ENCODE measurements at regions not wholly inside any gene's neighbourhood (a gene's known extent, or its start where the extent isn't known, plus 50 kb on each side); places are given as distances from the start of the nearest gene placed in this dataset.

DNA sequence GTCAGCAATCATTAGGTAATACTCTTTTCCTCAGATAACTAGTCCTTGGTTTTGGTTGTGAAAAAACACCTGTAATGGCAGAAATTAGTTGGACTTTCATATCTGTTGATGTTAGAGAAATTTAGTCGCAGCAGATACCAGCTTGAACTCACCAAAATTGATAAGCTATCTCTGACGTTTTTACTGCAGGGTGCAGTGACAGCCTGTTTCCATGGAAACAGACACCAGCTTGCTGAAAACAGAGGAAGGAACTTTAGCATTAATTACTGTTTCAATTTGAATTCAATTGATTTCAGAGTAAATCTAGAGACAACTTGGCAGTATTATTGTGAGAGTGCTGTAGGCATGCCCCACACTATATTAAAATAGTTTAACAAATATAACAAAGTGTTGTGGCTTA is 246.5 kb downstream of the PPP1R2C start:
- Histone ChIP-seq H2BK5ac (ENCODE audit: low read length) (no peak overlapping the region), H3K4me2 (ENCODE audit: insufficient read depth, low read length, poor library complexity, severe bottlenecking) (no peak overlapping the region), H2AFZ (ENCODE audit: low read length) (no peak overlapping the region), H3K18ac (ENCODE audit: low read length) (no peak overlapping the region), H3K23ac (ENCODE audit: low read depth, low read length, poor library complexity) (no peak overlapping the region), H3K79me1 (ENCODE audit: low read depth, low read length) (no peaks in the 10 kb centered on the region), H4K91ac (ENCODE audit: low read depth, low read length, poor library complexity) (no peak overlapping the region), H2AK5ac (ENCODE audit: low read depth, low read length) (no peak overlapping the region), H2BK12ac (ENCODE audit: low read length) (no peak overlapping the region), H3K14ac (ENCODE audit: low read length) (no peak overlapping the region), H2BK15ac (ENCODE audit: low read length) (no peak overlapping the region), H3K36me3 (replicated peaks in 1 of 2; ENCODE audit: control insufficient read depth in 2 of 2, insufficient read depth in 2 of 2, low read length in 2 of 2) (no peaks in the 10 kb centered on the region), H3K4me1 (ENCODE audit: control insufficient read depth in 2 of 2, insufficient read depth in 1 of 2, low read depth in 1 of 2, low read length in 2 of 2) (no peaks in the 10 kb centered on the region), H3K9me3 (replicated peaks in 1 of 2; ENCODE audit: control insufficient read depth in 2 of 2, insufficient read depth in 1 of 2, low read depth in 1 of 2, low read length in 2 of 2) (no peaks in the 10 kb centered on the region), H3K27ac (replicated peaks; ENCODE audit: low read length) (no peak overlapping the region), H2BK120ac (ENCODE audit: low read depth, low read length) (no peak overlapping the region), H3K4me3 (ENCODE audit: low read length in 2 of 2) (no peak overlapping the region), H4K8ac (ENCODE audit: low read depth, low read length) (no peak overlapping the region), H3K4ac (ENCODE audit: low read length) (no peak overlapping the region), H3K9ac (ENCODE audit: low read depth, low read length, poor library complexity) (no peak overlapping the region), H3K27me3 (ENCODE audit: control insufficient read depth in 3 of 3, insufficient read depth in 3 of 3, low read depth in 1 of 3, low read length in 3 of 3) (no peaks in the 10 kb centered on the region)
- no CpG with 5 or more reads among the region's 2 CpGs for WGBS, 2 donors (ENCODE audit: extremely low coverage in 2 of 2, insufficient read length in 2 of 2, insufficient replicate concordance in 1 of 2)
- no peak for DNase-seq (ENCODE audit: low spot score)

DNA sequence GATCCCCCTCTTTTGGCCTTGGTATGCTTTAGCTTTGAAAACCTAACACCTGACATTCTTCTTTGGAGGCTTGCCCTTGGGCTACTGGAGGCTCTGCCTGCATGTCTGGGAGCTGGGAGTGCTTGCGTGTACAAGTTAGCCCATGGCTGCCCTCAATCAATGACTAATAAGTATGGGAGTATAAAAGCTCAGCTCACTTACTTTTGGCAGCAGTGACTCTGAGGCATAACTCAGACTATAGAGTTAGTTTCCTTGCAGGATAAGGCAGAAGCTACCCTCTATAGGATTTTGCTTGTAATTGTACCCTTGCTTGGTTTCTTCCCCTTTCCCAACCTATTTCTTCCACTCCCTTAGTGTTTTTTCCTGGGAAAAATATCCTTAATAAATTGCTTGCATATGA is 247.9 kb downstream of the PPP1R2C start:
- Histone ChIP-seq H4K8ac (ENCODE audit: low read depth, low read length) (no peak overlapping the region), H3K4me2 (ENCODE audit: insufficient read depth, low read length, poor library complexity, severe bottlenecking) (no peak overlapping the region), H3K27ac (replicated peaks; ENCODE audit: low read length) (no peak overlapping the region), H3K9me3 (replicated peaks in 1 of 2; ENCODE audit: control insufficient read depth in 2 of 2, insufficient read depth in 1 of 2, low read depth in 1 of 2, low read length in 2 of 2) (no peaks in the 10 kb centered on the region), H2BK120ac (ENCODE audit: low read depth, low read length) (no peak overlapping the region), H3K14ac (ENCODE audit: low read length) (no peak overlapping the region), H3K23ac (ENCODE audit: low read depth, low read length, poor library complexity) (no peak overlapping the region), H2AFZ (ENCODE audit: low read length) (no peak overlapping the region), H2BK5ac (ENCODE audit: low read length) (no peak overlapping the region), H3K4ac (ENCODE audit: low read length) (no peak overlapping the region), H3K4me1 (ENCODE audit: control insufficient read depth in 2 of 2, insufficient read depth in 1 of 2, low read depth in 1 of 2, low read length in 2 of 2) (no peaks in the 10 kb centered on the region), H2AK5ac (ENCODE audit: low read depth, low read length) (no peak overlapping the region), H3K4me3 (ENCODE audit: low read length in 2 of 2) (no peak overlapping the region), H2BK12ac (ENCODE audit: low read length) (no peak overlapping the region), H4K91ac (ENCODE audit: low read depth, low read length, poor library complexity) (no peak overlapping the region), H3K27me3 (ENCODE audit: control insufficient read depth in 3 of 3, insufficient read depth in 3 of 3, low read depth in 1 of 3, low read length in 3 of 3) (no peaks in the 10 kb centered on the region), H3K79me1 (ENCODE audit: low read depth, low read length) (no peaks in the 10 kb centered on the region), H3K36me3 (replicated peaks in 1 of 2; ENCODE audit: control insufficient read depth in 2 of 2, insufficient read depth in 2 of 2, low read length in 2 of 2) (no peaks in the 10 kb centered on the region), H3K18ac (ENCODE audit: low read length) (no peak overlapping the region), H2BK15ac (ENCODE audit: low read length) (no peak overlapping the region), H3K9ac (ENCODE audit: low read depth, low read length, poor library complexity) (no peak overlapping the region)
- DNase-seq (ENCODE audit: low spot score) = no peak
- WGBS, 2 donors (ENCODE audit: extremely low coverage in 2 of 2, insufficient read length in 2 of 2, insufficient replicate concordance in 1 of 2) = no CpG with 5 or more reads among the region's 1 CpG

DNA sequence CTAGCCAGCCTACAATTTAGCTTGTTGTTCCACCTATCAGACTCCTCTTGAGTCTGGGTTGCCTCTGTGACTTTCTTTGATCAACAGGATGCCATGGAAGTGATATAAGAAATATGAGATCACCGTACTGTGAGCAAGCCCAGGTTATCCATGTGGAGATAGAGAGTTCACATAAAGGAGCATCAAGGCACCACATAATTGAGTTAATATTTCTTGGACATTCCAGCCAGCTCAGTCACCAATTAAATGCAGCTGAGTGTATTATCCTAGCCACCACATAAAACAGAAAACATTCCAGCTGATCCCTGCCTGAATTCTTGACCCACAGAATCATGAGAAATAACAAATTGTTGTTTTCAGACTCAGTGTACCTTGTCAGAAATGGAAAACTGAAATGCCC is 253.6 kb downstream of the PPP1R2C start:
- Histone ChIP-seq H2AFZ (ENCODE audit: low read length) (no peak overlapping the region), H3K27me3 (ENCODE audit: control insufficient read depth in 3 of 3, insufficient read depth in 3 of 3, low read depth in 1 of 3, low read length in 3 of 3) (no peaks in the 10 kb centered on the region), H3K27ac (replicated peaks; ENCODE audit: low read length) (no peak overlapping the region), H3K4me3 (ENCODE audit: low read length in 2 of 2) (no peak overlapping the region), H3K4me2 (ENCODE audit: insufficient read depth, low read length, poor library complexity, severe bottlenecking) (no peak overlapping the region), H2BK5ac (ENCODE audit: low read length) (no peak overlapping the region), H2AK5ac (ENCODE audit: low read depth, low read length) (no peak overlapping the region), H2BK15ac (ENCODE audit: low read length) (no peak overlapping the region), H3K14ac (ENCODE audit: low read length) (no peak overlapping the region), H3K4me1 (ENCODE audit: control insufficient read depth in 2 of 2, insufficient read depth in 1 of 2, low read depth in 1 of 2, low read length in 2 of 2) (peaks cover 0 to 1% of the 10 kb centered on the region in 2 donors), H3K18ac (ENCODE audit: low read length) (no peak overlapping the region), H3K23ac (ENCODE audit: low read depth, low read length, poor library complexity) (no peak overlapping the region), H3K79me1 (ENCODE audit: low read depth, low read length) (no peaks in the 10 kb centered on the region), H2BK120ac (ENCODE audit: low read depth, low read length) (no peak overlapping the region), H3K9me3 (replicated peaks in 1 of 2; ENCODE audit: control insufficient read depth in 2 of 2, insufficient read depth in 1 of 2, low read depth in 1 of 2, low read length in 2 of 2) (no peaks in the 10 kb centered on the region), H4K91ac (ENCODE audit: low read depth, low read length, poor library complexity) (no peak overlapping the region), H2BK12ac (ENCODE audit: low read length) (no peak overlapping the region), H3K9ac (ENCODE audit: low read depth, low read length, poor library complexity) (no peak overlapping the region), H4K8ac (ENCODE audit: low read depth, low read length) (no peak overlapping the region), H3K4ac (ENCODE audit: low read length) (no peak overlapping the region), H3K36me3 (replicated peaks in 1 of 2; ENCODE audit: control insufficient read depth in 2 of 2, insufficient read depth in 2 of 2, low read length in 2 of 2) (no peaks in the 10 kb centered on the region)
- no CpG with 5 or more reads among the region's 1 CpG for WGBS, 2 donors (ENCODE audit: extremely low coverage in 2 of 2, insufficient read length in 2 of 2, insufficient replicate concordance in 1 of 2)
- DNase-seq (ENCODE audit: low spot score) = no peak

DNA sequence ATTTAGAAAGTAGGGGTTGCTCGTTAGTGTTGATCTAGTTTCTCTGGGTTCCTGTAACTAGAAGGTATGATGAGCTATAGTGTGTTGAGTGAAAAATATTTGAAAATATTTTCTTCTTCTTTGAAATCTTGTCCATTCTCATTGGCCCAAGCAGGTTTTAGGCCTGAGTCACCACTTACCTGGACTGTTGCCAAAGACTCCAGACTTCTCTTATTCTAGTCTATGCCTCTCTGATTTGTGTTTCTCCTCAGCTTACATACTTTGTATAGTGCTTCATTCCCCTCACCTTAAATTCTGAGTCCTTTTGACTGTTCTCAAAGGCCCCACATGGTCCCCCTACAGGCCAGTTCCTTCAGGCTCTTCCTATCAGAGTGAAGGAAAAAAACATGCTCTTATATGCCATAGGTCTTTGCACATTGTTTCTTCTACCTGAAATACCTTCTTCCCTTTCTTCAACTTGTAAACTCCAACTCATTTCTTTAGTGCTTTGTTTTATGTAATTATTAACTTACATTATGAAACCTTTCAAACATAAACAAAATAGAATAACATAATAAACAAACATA is 258.2 kb downstream of the PPP1R2C start:
- no CpG with 5 or more reads among the region's 1 CpG for WGBS, 2 donors (ENCODE audit: extremely low coverage in 2 of 2, insufficient read length in 2 of 2, insufficient replicate concordance in 1 of 2)
- H3K4me2 ChIP-seq (ENCODE audit: insufficient read depth, low read length, poor library complexity, severe bottlenecking) = no peak overlapping the region
- H4K91ac ChIP-seq (ENCODE audit: low read depth, low read length, poor library complexity) = no peak overlapping the region

More for the DNA sequence above, 258.2 kb downstream of the PPP1R2C start:
- Histone ChIP-seq H3K23ac (ENCODE audit: low read depth, low read length, poor library complexity) (no peak overlapping the region), H3K36me3 (replicated peaks in 1 of 2; ENCODE audit: control insufficient read depth in 2 of 2, insufficient read depth in 2 of 2, low read length in 2 of 2) (no peaks in the 10 kb centered on the region), H2BK15ac (ENCODE audit: low read length) (no peak overlapping the region), H3K18ac (ENCODE audit: low read length) (no peak overlapping the region), H2AK5ac (ENCODE audit: low read depth, low read length) (no peak overlapping the region), H2BK12ac (ENCODE audit: low read length) (no peak overlapping the region), H3K27me3 (ENCODE audit: control insufficient read depth in 3 of 3, insufficient read depth in 3 of 3, low read depth in 1 of 3, low read length in 3 of 3) (no peaks in the 10 kb centered on the region), H2BK5ac (ENCODE audit: low read length) (no peak overlapping the region), H3K4me3 (ENCODE audit: low read length in 2 of 2) (no peak overlapping the region), H4K8ac (ENCODE audit: low read depth, low read length) (no peak overlapping the region), H3K9me3 (replicated peaks in 1 of 2; ENCODE audit: control insufficient read depth in 2 of 2, insufficient read depth in 1 of 2, low read depth in 1 of 2, low read length in 2 of 2) (no peaks in the 10 kb centered on the region), H3K4me1 (ENCODE audit: control insufficient read depth in 2 of 2, insufficient read depth in 1 of 2, low read depth in 1 of 2, low read length in 2 of 2) (peaks cover 0 to 1% of the 10 kb centered on the region in 2 donors), H2BK120ac (ENCODE audit: low read depth, low read length) (no peak overlapping the region), H3K79me1 (ENCODE audit: low read depth, low read length) (no peaks in the 10 kb centered on the region), H3K4ac (ENCODE audit: low read length) (no peak overlapping the region), H3K27ac (replicated peaks; ENCODE audit: low read length) (no peak overlapping the region), H2AFZ (ENCODE audit: low read length) (no peak overlapping the region), H3K9ac (ENCODE audit: low read depth, low read length, poor library complexity) (no peak overlapping the region), H3K14ac (ENCODE audit: low read length) (no peak overlapping the region)
- DNase-seq (ENCODE audit: low spot score) = no peak
